IMR-90 (cell line): ENCODE measurements at regions not wholly inside any gene's neighbourhood (a gene's known extent, or its start where the extent isn't known, plus 50 kb on each side); places are given as distances from the start of the nearest gene placed in this dataset.

ENCODE experiments used
- ATAC-seq: fragments of 200-7000 bp; cut with Tn5 transposase; 2 replicates; pipeline ENCODE4 v1.9.1; 2020; ENCODE audit warnings: low read depth, mild to moderate bottlenecking, moderate library complexity
- BruUV-seq: library from RNA; stranded (reverse); fragments of 400-500 nt; replicated peaks from 2 replicates; lab custom pipeline; 2021; lab: Mats Ljungman, UMichigan
- CTCF ChIA-PET: fragments of 300-600 bp; formaldehyde crosslinking; extraction: SDS; loops from one replicate; lab custom pipeline; 2021; ENCODE audit warnings: antibody characterized with exemption; lab: Yijun Ruan, JAX
- POLR2A ChIA-PET: fragments of 300-600 bp; sonication (Branson Sonifier 250); formaldehyde crosslinking; loops from one replicate; lab custom pipeline; 2022; ENCODE audit warnings: antibody characterized with exemption; ENCODE audit not compliant: unreplicated experiment; lab: Charles Lee
- DNase-seq: peaks from one replicate; pipeline ENCODE4 v3.0.0; 2013
- H2AFZ ChIP-seq: replicated peaks from 2 replicates; pipeline ENCODE3; 2013; ENCODE audit warnings: low read length, mild to moderate bottlenecking; ENCODE audit not compliant: poor library complexity
- H2AK5ac ChIP-seq: 2 replicates; pipeline ENCODE4 v1.6.1; 2013; ENCODE audit warnings: low read depth, low read length, inconsistent platforms
- H2AK9ac ChIP-seq: replicated peaks from 2 replicates; pipeline ENCODE3; 2013; ENCODE audit warnings: mild to moderate bottlenecking, low read depth, low read length, moderate library complexity; ENCODE audit not compliant: poor library complexity
- H2BK120ac ChIP-seq: 2 replicates; pipeline ENCODE4 v1.6.1; 2013; ENCODE audit warnings: low read depth, low read length, inconsistent platforms
- H2BK15ac ChIP-seq: 3 replicates; pipeline ENCODE4 v1.6.1; 2013; ENCODE audit warnings: low read depth, low read length, inconsistent platforms
- H2BK20ac ChIP-seq: 2 replicates; pipeline ENCODE4 v1.6.1; 2013; ENCODE audit warnings: low read depth, mild to moderate bottlenecking, inconsistent platforms, low read length, moderate library complexity
- H2BK5ac ChIP-seq: 2 replicates; pipeline ENCODE4 v1.6.1; 2013; ENCODE audit warnings: mild to moderate bottlenecking, low read depth, low read length, inconsistent platforms; ENCODE audit not compliant: poor library complexity, severe bottlenecking
- H3K14ac ChIP-seq: replicated peaks from 2 replicates; pipeline ENCODE4 v1.6.1; 2013; ENCODE audit warnings: low read depth, low read length, inconsistent platforms
- H3K18ac ChIP-seq: 2 replicates; pipeline ENCODE4 v1.6.1; 2013; ENCODE audit warnings: low read depth, low read length, control low read depth
- H3K23ac ChIP-seq: 2 replicates; pipeline ENCODE4 v1.6.1; 2013; ENCODE audit warnings: low read depth, low read length, inconsistent platforms
- H3K27ac ChIP-seq: 2 replicates; pipeline ENCODE4 v1.5.1; 2013; ENCODE audit warnings: mild to moderate bottlenecking, control low read depth, low read length; ENCODE audit not compliant: insufficient read depth
- H3K27me3 ChIP-seq: 2 replicates; pipeline ENCODE4 v1.6.1; 2013; ENCODE audit warnings: low read length; ENCODE audit not compliant: control insufficient read depth, insufficient read depth
- H3K36me3 ChIP-seq: 2 replicates; pipeline ENCODE4 v1.6.1; 2013; ENCODE audit warnings: low read length, mixed read lengths; ENCODE audit not compliant: control insufficient read depth, insufficient read depth
- H3K4ac ChIP-seq: 2 replicates; pipeline ENCODE4 v1.6.1; 2013; ENCODE audit warnings: low read depth, low read length, inconsistent platforms
- H3K4me1 ChIP-seq: 2 replicates; pipeline ENCODE4 v1.6.1; 2013; ENCODE audit warnings: low read length, mixed read lengths; ENCODE audit not compliant: control insufficient read depth, insufficient read depth
- H3K4me2 ChIP-seq: 2 replicates; pipeline ENCODE4 v1.6.1; 2013; ENCODE audit warnings: low read depth, mild to moderate bottlenecking, control low read depth, low read length, moderate library complexity
- H3K4me3 ChIP-seq: 2 replicates; pipeline ENCODE4 v1.5.1; 2013; ENCODE audit warnings: low read depth, mild to moderate bottlenecking, control low read depth, low read length, moderate library complexity; ENCODE audit not compliant: insufficient read depth
- H3K56ac ChIP-seq: 2 replicates; pipeline ENCODE4 v1.6.1; 2013; ENCODE audit warnings: low read length, inconsistent platforms; ENCODE audit not compliant: insufficient read depth; ENCODE audit errors: extremely low read depth
- H3K79me1 ChIP-seq, 2 experiments: 2 replicates each; pipeline ENCODE4 v1.6.1; 2013; ENCODE audit warnings: low read length in 2 of 2, inconsistent platforms in 1 of 2, low read depth in 1 of 2
- H3K9ac ChIP-seq: 2 replicates; pipeline ENCODE4 v1.6.1; 2013; ENCODE audit warnings: low read depth, low read length, control low read depth
- H3K9me1 ChIP-seq: 2 replicates; pipeline ENCODE4 v1.6.1; 2013; ENCODE audit warnings: low read length, inconsistent platforms; ENCODE audit not compliant: insufficient read depth
- H3K9me3 ChIP-seq: 2 replicates; pipeline ENCODE4 v1.6.1; 2013; ENCODE audit warnings: low read length; ENCODE audit not compliant: control insufficient read depth, insufficient read depth
- H4K20me1 ChIP-seq: 2 replicates; pipeline ENCODE4 v1.6.1; 2013; ENCODE audit warnings: low read length, inconsistent platforms; ENCODE audit not compliant: insufficient read depth
- H4K5ac ChIP-seq: 2 replicates; pipeline ENCODE4 v1.6.1; 2013; ENCODE audit warnings: mild to moderate bottlenecking, low read depth, low read length, control low read depth
- H4K8ac ChIP-seq, 2 experiments: 2 replicates each; pipeline ENCODE4 v1.6.1; 2013; ENCODE audit warnings: low read depth in 2 of 2, low read length in 2 of 2, control low read depth in 1 of 2, inconsistent platforms in 1 of 2
- H4K91ac ChIP-seq: 2 replicates; pipeline ENCODE4 v1.6.1; 2013; ENCODE audit warnings: low read depth, low read length, inconsistent platforms; ENCODE audit not compliant: insufficient read depth
- WGBS, 2 experiments: methylation state at CpG; one replicate each; pipeline versions ENCODE4 v1.1.5 to v1.1.7; 2013; ENCODE audit warnings: missing lambda C conversion rate in 2 of 2; ENCODE audit not compliant: insufficient read length in 1 of 2; ENCODE audit errors: extremely low coverage in 2 of 2; 5-methylcytosine and 5-hydroxymethylcytosine counted together
- dilution Hi-C: fragments of 300-500 bp; cut with HindIII; formaldehyde crosslinking; loops from one replicate; pipeline ENCODE4 v1.14.3; 2018; ENCODE audit warnings: low sequenced_read_pairs; ENCODE audit not compliant: unreplicated experiment
- in situ Hi-C: fragments of 300-500 bp; cut with MboI; formaldehyde crosslinking; loops from 3 replicates; pipeline ENCODE4 v1.14.3; 2019; ENCODE audit warnings: low sequenced_read_pairs, inconsistent platforms, mixed read lengths
- intact Hi-C: fragments of 100-400 bp; cut with micrococcal nuclease; formaldehyde crosslinking; loops from 2 replicates; pipeline ENCODE4 v1.10.0; 2022
- TF ChIP-seq, protein P1 (sequence below): fragments of 150-350 bp; IDR thresholded peaks from 2 replicates; pipeline ENCODE4 v1.6.1; 2016; ENCODE audit warnings: low read depth, mild to moderate bottlenecking, low read length, moderate library complexity, borderline replicate concordance

DNA sequence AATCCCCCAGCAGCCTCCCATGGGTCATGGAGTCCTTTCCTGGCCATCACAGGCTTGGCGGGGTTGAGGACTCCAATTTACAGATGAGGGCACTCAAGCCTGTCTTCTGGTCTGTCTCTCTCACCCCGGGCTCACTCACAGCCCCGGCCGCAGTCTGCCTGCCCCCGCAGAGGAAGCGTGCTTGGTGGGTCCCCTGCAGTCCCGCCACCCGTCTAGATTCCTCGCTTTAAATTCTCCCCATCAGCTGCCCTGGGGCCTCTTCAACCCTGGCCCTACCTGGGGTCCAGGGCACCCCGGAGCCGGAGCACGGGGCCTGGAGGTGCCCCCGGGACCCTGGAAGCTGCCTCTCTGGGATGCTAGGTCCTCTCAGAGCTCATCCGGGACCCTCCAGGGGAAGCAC lies 92.9 kb downstream of the ENGASE start:
- no peak overlapping the region for H4K91ac ChIP-seq
- intact Hi-C loops (no loop called here), dilution Hi-C loops (no loop called here), in situ Hi-C loops (no loop called here)
- no peak overlapping the region for H4K8ac ChIP-seq
- H3K27ac ChIP-seq, result no peak overlapping the region
- H2AK9ac ChIP-seq, result no peak overlapping the region
- BruUV-seq, result no TSS peak
- no peaks in the 10 kb centered on the region for H3K9me1 ChIP-seq
- POLR2A ChIA-PET, result no interaction called here
- H2AK5ac ChIP-seq, result no peak overlapping the region
- TF ChIP-seq, protein P1, sequence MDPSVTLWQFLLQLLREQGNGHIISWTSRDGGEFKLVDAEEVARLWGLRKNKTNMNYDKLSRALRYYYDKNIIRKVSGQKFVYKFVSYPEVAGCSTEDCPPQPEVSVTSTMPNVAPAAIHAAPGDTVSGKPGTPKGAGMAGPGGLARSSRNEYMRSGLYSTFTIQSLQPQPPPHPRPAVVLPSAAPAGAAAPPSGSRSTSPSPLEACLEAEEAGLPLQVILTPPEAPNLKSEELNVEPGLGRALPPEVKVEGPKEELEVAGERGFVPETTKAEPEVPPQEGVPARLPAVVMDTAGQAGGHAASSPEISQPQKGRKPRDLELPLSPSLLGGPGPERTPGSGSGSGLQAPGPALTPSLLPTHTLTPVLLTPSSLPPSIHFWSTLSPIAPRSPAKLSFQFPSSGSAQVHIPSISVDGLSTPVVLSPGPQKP, result no peak
- no peak overlapping the region for H3K18ac ChIP-seq
- no peak overlapping the region for H3K4ac ChIP-seq
- no peak overlapping the region for H3K56ac ChIP-seq
- H4K5ac ChIP-seq, result no peak overlapping the region
- no peak overlapping the region for H2BK15ac ChIP-seq
- no peaks in the 10 kb centered on the region for H3K79me1 ChIP-seq
- no peak overlapping the region for H3K4me2 ChIP-seq
- H3K9ac ChIP-seq, result no peak overlapping the region
- H2BK120ac ChIP-seq, result no peak overlapping the region
- ATAC-seq (no peak), DNase-seq (no peak)
- H3K36me3 ChIP-seq, result no peaks in the 10 kb centered on the region
- no peak overlapping the region for H2BK5ac ChIP-seq
- WGBS, 2 experiments, result 73% methylated on average over 3 of the region's 14 CpGs; no CpG with 5 or more reads in 1 of the 2 experiments
- no peak overlapping the region for H3K23ac ChIP-seq
- H2AFZ ChIP-seq, result no peak overlapping the region
- H4K20me1 ChIP-seq, result no peaks in the 10 kb centered on the region
- no peaks in the 10 kb centered on the region for H3K9me3 ChIP-seq
- no peaks in the 10 kb centered on the region for H3K4me1 ChIP-seq
- no peak overlapping the region for H3K14ac ChIP-seq
- H2BK20ac ChIP-seq, result no peak overlapping the region
- peaks cover 38% of the 10 kb centered on the region for H3K27me3 ChIP-seq
- CTCF ChIA-PET, result no interaction called here
- no peak overlapping the region for H3K4me3 ChIP-seq
